Epithelial cell of prostate (primary cell): ENCODE measurements at regions not wholly inside any gene's neighbourhood (a gene's known extent, or its start where the extent isn't known, plus 50 kb on each side); places are given as distances from the start of the nearest gene placed in this dataset.
"Not testable (repeated sequence)": the region's sequence is repeated elsewhere in the genome, so short reads cannot be mapped to it uniquely, and the experiment has no call there.

ENCODE experiments used
- DNase-seq: peaks from one replicate; pipeline ENCODE4 v3.0.0-alpha.2; 2011; ENCODE audit warnings: low read depth, low spot score
- H3K27ac ChIP-seq: fragments of 450-650 bp; 2 replicates; pipeline ENCODE4 v1.5.1; 2017; ENCODE audit warnings: mild to moderate bottlenecking

GRCh38 chr4:67412153-67412712, 133.1 kb downstream of the CENPC start:
- H3K27ac ChIP-seq, DNase-seq: not testable (repeated sequence)

- no peak overlapping the region for H3K27ac ChIP-seq
- DNase-seq: no peak
Observed at GRCh38 chr4:67403342-67403741, 142.0 kb downstream of the CENPC start.

- no peak overlapping the region for H3K27ac ChIP-seq
- DNase-seq: no peak
Observed at GRCh38 chr4:67401902-67402301, 143.4 kb downstream of the CENPC start.

DNA sequence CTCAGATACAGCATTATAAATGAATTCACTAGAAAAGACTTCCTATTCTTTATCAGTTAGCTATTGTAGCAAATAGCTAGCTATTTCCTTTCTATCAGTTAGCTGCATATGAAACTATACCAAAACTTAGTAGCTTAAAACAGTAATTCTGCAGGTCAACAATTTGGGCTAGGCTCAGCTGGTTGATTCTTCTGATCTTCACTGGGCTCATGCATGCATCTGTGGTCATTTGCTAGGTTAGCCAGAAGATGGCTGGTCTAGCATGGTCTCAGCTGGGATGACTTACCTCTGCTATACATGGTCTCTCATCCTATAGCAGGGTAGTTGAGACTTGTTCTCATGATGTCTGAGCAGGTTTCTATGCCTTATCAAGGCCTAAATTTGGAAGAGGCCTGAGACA, 147.4 kb downstream of the CENPC start:
- DNase-seq: no peak
- H3K27ac ChIP-seq: no peak overlapping the region

- no peak overlapping the region for H3K27ac ChIP-seq
- DNase-seq: no peak
Observed at GRCh38 chr4:67397031-67397430, 148.3 kb downstream of the CENPC start.

- no peak for DNase-seq
- H3K27ac ChIP-seq: no peak overlapping the region
Observed at GRCh38 chr4:67396008-67396407, 149.3 kb downstream of the CENPC start.

GRCh38 chr4:67394879-67395278, 150.4 kb downstream of the CENPC start:
- no peak for DNase-seq

DNA sequence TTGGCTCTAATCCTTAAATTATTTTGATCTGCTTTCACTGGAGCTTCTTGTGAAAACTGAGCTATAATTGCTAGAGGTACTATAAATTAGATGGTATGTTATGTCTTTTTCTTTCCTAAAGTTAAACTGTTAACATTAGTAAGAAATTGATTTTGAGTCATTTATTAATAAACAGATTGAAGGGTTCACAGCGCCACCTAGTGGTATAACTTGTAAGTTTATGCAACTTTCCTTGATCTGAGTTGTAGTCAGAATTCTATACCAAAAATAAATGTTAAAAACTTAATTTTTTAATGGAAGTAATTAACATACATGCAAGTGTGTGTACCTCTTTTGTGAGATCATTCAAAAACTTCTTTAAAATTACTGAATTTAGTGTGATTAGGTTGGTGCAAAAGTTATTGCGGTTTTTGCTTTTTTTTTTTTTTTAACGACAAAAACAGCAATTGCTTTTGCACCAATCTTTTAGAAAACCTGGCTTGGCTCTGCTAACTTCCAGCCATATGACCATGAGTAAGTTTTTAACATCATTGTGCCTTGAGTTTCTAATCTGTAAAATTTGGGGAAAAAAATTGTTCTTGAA, 151.5 kb downstream of the CENPC start:
- no peak for DNase-seq
- H3K27ac ChIP-seq: no peak overlapping the region

More at GRCh38 chr4:67394879-67395278, 150.4 kb downstream of the CENPC start:
- no peak overlapping the region for H3K27ac ChIP-seq

DNA sequence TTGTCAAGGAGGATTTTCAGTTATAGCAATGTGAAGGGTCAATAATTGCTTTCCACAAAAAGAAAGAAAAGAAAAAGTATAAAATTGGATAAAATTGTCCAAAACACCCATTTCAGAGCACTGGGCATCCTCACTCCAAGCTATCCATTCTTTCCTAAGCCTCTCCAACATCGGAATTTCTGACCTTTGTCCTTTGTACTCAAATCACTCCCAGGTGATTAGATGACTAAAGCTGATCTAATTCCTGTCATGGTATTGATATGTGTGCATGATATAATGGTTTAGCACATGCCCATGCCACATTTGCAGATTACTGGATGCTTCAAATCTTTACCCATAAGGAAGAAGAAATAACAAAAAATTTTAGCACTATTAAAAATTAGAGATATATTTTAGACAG, 152.3 kb downstream of the CENPC start:
- DNase-seq: no peak

GRCh38 chr4:67381406-67381804, 163.9 kb downstream of the CENPC start:
- DNase-seq, H3K27ac ChIP-seq: not testable (repeated sequence)

More for the DNA sequence above, 152.3 kb downstream of the CENPC start:
- H3K27ac ChIP-seq: no peak overlapping the region

GRCh38 chr4:67380702-67381405, 164.4 kb downstream of the CENPC start:
- H3K27ac ChIP-seq, DNase-seq: not testable (repeated sequence)

DNA sequence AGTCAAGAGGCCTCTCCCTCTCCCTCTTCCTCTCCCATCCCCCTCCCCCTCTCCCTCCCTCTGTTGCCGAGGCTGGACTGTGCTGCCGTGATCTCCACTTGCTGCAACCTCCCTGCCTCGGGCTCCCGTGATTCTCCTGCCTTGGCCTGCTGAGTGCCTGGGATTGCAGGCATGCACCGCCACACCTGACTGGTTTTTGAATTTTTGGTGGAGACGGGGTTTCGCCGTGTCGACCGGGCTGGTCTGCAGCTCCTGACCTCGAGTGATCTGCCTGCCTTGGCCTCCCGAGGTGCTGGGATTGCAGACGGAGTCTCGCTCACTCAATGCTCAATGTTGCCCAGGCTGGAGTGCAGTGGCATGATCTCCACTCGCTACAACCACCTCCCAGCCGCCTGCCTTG, 165.1 kb downstream of the CENPC start:
- DNase-seq: no peak
- no peak overlapping the region for H3K27ac ChIP-seq

GRCh38 chr4:67375291-67375690, 170.0 kb downstream of the CENPC start:
- no peak for DNase-seq
- no peak overlapping the region for H3K27ac ChIP-seq

DNA sequence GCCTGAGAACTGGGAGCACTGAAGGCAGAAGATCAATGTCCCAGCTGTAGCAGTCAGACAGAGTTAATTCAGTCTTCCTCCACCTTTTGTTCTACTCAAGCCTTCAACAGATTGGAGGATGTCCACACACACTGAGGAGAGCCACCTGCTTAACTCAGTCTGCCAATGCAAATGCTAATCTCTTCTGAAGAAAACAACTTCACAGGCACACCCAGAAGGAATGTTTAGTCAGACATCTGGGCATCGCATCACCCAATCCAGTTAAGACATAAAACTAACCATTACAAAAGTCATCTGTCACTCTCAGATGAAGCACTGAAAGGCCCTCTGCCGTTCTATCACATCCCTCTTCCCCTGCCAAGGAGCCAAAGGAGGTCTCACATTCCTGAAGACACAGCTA, 173.7 kb downstream of the CENPC start:
- no peak for DNase-seq
- no peak overlapping the region for H3K27ac ChIP-seq

- no peak for DNase-seq
- H3K27ac ChIP-seq: no peak overlapping the region
Observed at GRCh38 chr4:67366311-67366861, 178.9 kb downstream of the CENPC start.

GRCh38 chr4:67365661-67366245, 179.6 kb downstream of the CENPC start:
- DNase-seq: no peak
- H3K27ac ChIP-seq: no peak overlapping the region

- no peak overlapping the region for H3K27ac ChIP-seq
- no peak for DNase-seq
Observed at GRCh38 chr4:67355806-67356205, 189.5 kb downstream of the CENPC start.

- no peak for DNase-seq
Observed at GRCh38 chr4:67346654-67347053, 198.6 kb downstream of the CENPC start.

DNA sequence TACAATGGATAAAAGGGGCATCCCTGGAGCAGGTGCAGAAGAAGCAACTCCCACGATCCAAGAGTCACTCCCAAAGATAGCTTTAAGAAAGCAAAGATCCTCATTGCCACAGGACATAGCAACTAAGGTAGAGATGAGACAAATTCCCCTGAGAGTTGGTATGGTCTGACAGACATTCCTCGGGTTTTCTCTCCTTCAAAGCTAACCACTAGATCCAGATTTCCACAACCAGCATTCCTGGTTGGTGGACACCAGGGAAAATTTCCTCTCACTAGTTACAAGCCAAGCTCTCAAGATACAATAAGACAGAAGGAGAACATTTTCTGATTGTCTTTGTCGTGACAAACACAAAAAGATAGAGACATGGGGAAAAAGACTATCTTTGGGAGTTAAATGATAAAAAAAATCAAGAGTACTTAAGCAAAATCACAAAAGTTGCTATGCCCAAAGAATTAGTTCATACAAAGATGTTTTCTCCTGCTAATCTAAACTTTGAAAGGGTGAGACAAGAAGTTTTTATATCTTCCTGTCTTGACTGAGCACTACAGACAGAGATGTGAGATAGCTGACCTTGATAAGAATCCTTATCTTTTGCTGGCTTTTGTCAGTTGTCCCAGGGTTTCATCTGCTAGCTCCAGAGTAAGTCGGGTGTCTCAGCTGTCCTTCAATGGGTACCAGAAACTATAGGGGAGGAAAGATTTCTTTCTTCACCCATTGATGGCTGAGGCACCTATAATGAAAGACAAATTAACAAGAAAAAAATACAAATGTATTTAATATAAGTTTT, 200.5 kb downstream of the CENPC start:
- no peak overlapping the region for H3K27ac ChIP-seq
- no peak for DNase-seq

More at GRCh38 chr4:67346654-67347053, 198.6 kb downstream of the CENPC start:
- no peak overlapping the region for H3K27ac ChIP-seq

- DNase-seq: no peak
- H3K27ac ChIP-seq: no peak overlapping the region
Observed at GRCh38 chr4:67343199-67343598, 202.1 kb downstream of the CENPC start.
